Breast epithelium (tissue), 4 donors: ENCODE measurements at regions not wholly inside any gene's neighbourhood (a gene's known extent, or its start where the extent isn't known, plus 50 kb on each side); places are given as distances from the start of the nearest gene placed in this dataset.
"Not testable (repeated sequence)": the region's sequence is repeated elsewhere in the genome, so short reads cannot be mapped to it uniquely, and the experiment has no call there.

Experiments
- DNase-seq, 2 donors: peaks; one replicate each; pipeline ENCODE4 v3.0.0-alpha.2; 2019; ENCODE audit warnings: low spot score in 2 of 2
- H3K27ac ChIP-seq, 2 donors: fragments of 200-600 bp; sonication (generic) in 1 of 2; one replicate each; pipeline ENCODE4 v1.5.1; 2016 to 2019; ENCODE audit warnings: mild to moderate bottlenecking in 1 of 2
- H3K27me3 ChIP-seq, 2 donors: fragments of 200-600 bp; sonication (generic) in 1 of 2; one replicate each; pipeline versions ENCODE4 v1.5.1 to v1.6.0; 2017 to 2019; ENCODE audit warnings: control low read depth in 1 of 2, mild to moderate bottlenecking in 1 of 2
- H3K36me3 ChIP-seq: fragments of 200-600 bp; one replicate; pipeline ENCODE4 v1.5.1; 2019
- H3K4me1 ChIP-seq, 2 donors: fragments of 200-600 bp; sonication (generic); one replicate each; pipeline ENCODE4 v1.5.1; 2016 to 2019; ENCODE audit warnings: control low read depth in 1 of 2
- H3K4me3 ChIP-seq, 3 donors: fragments of 200-600 bp; sonication (generic); 1 replicate in 2 of 3; 2 replicates in 1 of 3; pipeline ENCODE4 v1.5.1; 2016 to 2019; ENCODE audit warnings: mild to moderate bottlenecking in 3 of 3, moderate library complexity in 2 of 3
- H3K9me3 ChIP-seq, 2 donors: fragments of 200-600 bp; sonication (generic) in 1 of 2; one replicate each; pipeline ENCODE4 v1.5.1; 2016 to 2019; ENCODE audit warnings: control low read depth in 1 of 2
- CTCF ChIP-seq, 3 donors: fragments of 450-650 bp; IDR thresholded peaks; one replicate each; pipeline ENCODE4 v1.5.1; 2016 to 2017; ENCODE audit warnings: antibody characterized with exemption in 3 of 3, mild to moderate bottlenecking in 3 of 3, moderate library complexity in 3 of 3
- POLR2A ChIP-seq: fragments of 450-650 bp; IDR thresholded peaks from one replicate; pipeline ENCODE4 v1.6.1; 2016; ENCODE audit warnings: antibody characterized with exemption, mild to moderate bottlenecking, moderate library complexity
- POLR2AphosphoS5 ChIP-seq, 3 donors: sonication (generic); formaldehyde crosslinking; IDR thresholded peaks; one replicate each; pipeline ENCODE4 v1.6.1; 2017; ENCODE audit warnings: antibody characterized with exemption in 3 of 3
- intact Hi-C: fragments of 100-400 bp; cut with DNase I; formaldehyde crosslinking; loops from one replicate; pipeline ENCODE4 v1.15.1; 2023; ENCODE audit warnings: low total_unique reads

DNA sequence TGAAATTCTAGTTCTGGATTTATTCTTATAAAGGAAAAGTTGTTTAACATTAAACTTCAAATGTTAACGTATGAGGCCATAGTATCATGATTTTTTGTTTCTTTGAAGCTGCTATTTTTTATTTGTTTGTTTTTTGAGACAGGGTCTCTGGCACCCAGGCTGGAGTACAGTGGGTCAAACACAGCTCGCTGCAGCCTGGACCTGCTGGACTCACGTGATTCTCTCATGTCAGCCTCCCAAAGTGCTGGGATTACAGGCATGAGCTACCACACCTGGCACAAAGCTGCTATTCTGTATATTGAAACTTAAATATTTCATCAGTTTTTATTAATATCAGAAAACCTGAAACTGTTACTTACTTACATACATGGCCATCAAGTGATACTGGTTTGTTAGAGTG lies 89.5 kb upstream of the RPRM start:
- Histone ChIP-seq H3K27ac (no peak overlapping the region), H3K36me3 (no peaks in the 10 kb centered on the region), H3K4me1 (no peaks in the 10 kb centered on the region), H3K4me3 (no peak overlapping the region), H3K27me3 (no peaks in the 10 kb centered on the region), H3K9me3 (no peaks in the 10 kb centered on the region)
- no peak for DNase-seq
- TF ChIP-seq POLR2A (no peak), CTCF (IDR thresholded peaks at IDR 0.05) (no peak), POLR2AphosphoS5 (IDR thresholded peaks at IDR 0.05) (no peak)
- intact Hi-C loops, result no loop called here

DNA sequence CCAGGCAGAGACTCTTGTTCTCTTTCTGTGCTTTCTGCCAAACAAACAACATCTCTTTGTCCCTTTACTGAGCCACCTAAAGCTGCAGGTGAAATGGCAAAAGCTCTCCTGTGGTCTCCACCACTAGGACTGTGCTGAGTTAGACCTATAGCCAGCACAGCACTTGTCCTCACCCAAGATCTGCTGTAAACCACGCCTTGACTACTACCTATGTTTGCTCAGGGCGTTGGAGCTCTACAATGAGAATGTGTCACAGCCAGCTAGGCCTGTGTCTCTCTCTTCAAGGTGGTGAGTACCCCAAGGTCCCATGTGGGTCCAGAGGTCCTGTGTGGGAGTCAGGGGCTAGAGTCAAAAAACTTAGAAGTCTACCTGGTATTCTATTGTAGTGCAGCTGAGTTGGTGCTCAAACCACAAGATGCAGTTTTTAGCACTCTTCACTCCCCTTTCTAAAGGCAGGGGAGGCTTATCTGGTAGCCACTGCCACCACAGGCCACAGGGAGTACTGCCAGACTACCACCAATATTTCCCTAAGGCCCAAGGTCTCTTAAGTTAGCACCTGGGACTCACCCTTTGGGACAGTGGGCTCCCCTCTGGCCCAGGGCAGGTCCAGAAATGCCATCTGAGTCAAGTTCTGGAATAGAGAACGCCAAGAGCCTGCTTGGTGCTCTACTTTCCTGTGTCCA lies 96.8 kb upstream of the RPRM start:
- no peak for TF ChIP-seq CTCF (IDR thresholded peaks at IDR 0.05)
- TF ChIP-seq POLR2AphosphoS5 (IDR thresholded peaks at IDR 0.05), result no peak
- TF ChIP-seq POLR2A, result no peak
- intact Hi-C loops, result no loop called here
- Histone ChIP-seq H3K4me3 (no peak overlapping the region), H3K27me3 (no peaks in the 10 kb centered on the region), H3K27ac (no peak overlapping the region), H3K4me1 (no peaks in the 10 kb centered on the region), H3K36me3 (peaks cover 4% of the 10 kb centered on the region), H3K9me3 (no peaks in the 10 kb centered on the region)
- DNase-seq, result no peak

DNA sequence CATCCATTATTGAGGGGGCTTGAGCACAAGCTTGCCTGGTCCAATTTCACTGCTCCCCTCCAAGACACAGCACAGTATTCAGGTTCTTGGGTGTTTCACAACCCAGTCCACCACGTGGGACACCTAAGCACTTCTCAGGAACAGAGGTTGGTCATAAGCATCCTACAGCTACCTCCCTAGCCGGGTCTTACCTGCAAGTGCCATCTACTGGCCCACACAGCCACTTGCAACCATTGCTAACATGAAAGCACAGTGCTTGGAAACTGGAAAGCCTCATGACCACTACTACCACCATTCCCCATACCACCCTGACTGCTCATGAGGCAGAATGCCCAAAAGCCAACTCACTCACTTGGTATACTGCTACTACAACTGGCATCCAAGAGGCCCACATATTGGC lies 105.7 kb upstream of the RPRM start:
- Histone ChIP-seq H3K9me3 (peaks cover 11 to 22% of the 10 kb centered on the region in 2 donors), H3K4me3 (no peak overlapping the region), H3K36me3 (no peaks in the 10 kb centered on the region), H3K27ac (no peak overlapping the region), H3K4me1 (no peaks in the 10 kb centered on the region), H3K27me3 (no peaks in the 10 kb centered on the region)
- intact Hi-C loops, result no loop called here
- TF ChIP-seq POLR2A (no peak), CTCF (IDR thresholded peaks at IDR 0.05) (no peak), POLR2AphosphoS5 (IDR thresholded peaks at IDR 0.05) (no peak)
- DNase-seq, result no peak

- Histone ChIP-seq H3K4me1 (no peaks in the 10 kb centered on the region), H3K27ac (no peak overlapping the region), H3K4me3 (no peak overlapping the region), H3K27me3 (no peaks in the 10 kb centered on the region), H3K9me3 (peaks cover 11 to 22% of the 10 kb centered on the region in 2 donors), H3K36me3 (no peaks in the 10 kb centered on the region)
- TF ChIP-seq POLR2A (no peak), CTCF (IDR thresholded peaks at IDR 0.05) (no peak), POLR2AphosphoS5 (IDR thresholded peaks at IDR 0.05) (no peak)
- intact Hi-C loops, result no loop called here
- no peak for DNase-seq
These were observed 109.8 kb upstream of the RPRM start for GRCh38 chr2:153588408-153588807.

DNA sequence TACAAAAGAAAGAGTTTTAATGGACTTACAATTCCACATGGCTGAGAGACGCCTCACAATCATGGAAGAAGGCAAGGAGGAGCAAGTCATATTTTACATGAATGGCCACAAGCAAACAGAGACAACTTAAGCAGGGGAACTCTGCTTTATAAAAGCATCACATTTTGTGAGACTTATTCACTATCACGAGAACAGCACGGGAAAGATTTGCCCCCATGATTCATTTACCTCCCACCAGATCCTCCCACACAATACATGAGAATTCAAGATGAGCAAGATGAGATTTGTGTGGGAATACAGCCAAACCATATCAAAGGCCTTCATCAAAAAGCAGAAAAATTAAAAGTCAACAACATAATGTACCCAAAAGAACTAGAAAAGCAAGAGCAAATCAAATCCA lies 111.0 kb upstream of the RPRM start:
- no peaks in the 10 kb centered on the region for H3K36me3 ChIP-seq
- DNase-seq, result no peak
- H3K9me3 ChIP-seq, result peaks cover 11 to 22% of the 10 kb centered on the region in 2 donors
- no peak overlapping the region for H3K27ac ChIP-seq
- H3K4me1 ChIP-seq, result no peaks in the 10 kb centered on the region
- no peaks in the 10 kb centered on the region for H3K27me3 ChIP-seq
- no peak for TF ChIP-seq POLR2A
- TF ChIP-seq CTCF (IDR thresholded peaks at IDR 0.05), result no peak
- TF ChIP-seq POLR2AphosphoS5 (IDR thresholded peaks at IDR 0.05), result no peak
- no peak overlapping the region for H3K4me3 ChIP-seq
- intact Hi-C loops, result no loop called here

DNA sequence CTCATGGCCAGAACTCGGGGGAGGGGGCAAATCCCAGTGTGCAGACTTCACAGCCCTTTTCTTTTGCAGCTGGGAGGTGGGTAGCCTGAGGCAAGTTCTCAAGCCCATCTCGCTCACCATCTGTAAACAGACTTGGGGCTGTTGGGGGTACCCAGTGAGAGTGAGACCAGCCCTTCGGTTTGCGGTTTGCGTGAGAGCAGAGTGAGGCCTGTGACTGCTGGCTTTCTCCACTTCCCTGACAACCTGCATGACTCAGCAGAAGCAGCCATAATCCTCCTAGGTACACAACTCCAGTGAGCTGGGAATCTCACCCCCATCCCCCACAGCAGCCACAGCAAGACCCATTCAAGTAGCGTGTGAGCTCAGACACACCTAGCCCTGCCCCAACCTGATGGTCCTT lies 114.5 kb upstream of the RPRM start:
- H3K27ac ChIP-seq, H3K4me1 ChIP-seq, H3K27me3 ChIP-seq, intact Hi-C loops, H3K4me3 ChIP-seq, H3K36me3 ChIP-seq, DNase-seq, H3K9me3 ChIP-seq: not testable (repeated sequence)
